Lung microvascular endothelial cell (primary cell): ENCODE measurements at regions not wholly inside any gene's neighbourhood (a gene's known extent, or its start where the extent isn't known, plus 50 kb on each side); places are given as distances from the start of the nearest gene placed in this dataset.
"Not testable (repeated sequence)": the region's sequence is repeated elsewhere in the genome, so short reads cannot be mapped to it uniquely, and the experiment has no call there.

Experiments used
- DNase-seq, 2 donors: peaks; one replicate each; pipeline versions ENCODE4 v3.0.0 to v3.0.0-alpha.2; 2010; ENCODE audit warnings: low read depth in 2 of 2

- no peak for DNase-seq
Observed at GRCh38 chr5:168092209-168093185, 198.9 kb upstream of the WWC1 start.

DNA sequence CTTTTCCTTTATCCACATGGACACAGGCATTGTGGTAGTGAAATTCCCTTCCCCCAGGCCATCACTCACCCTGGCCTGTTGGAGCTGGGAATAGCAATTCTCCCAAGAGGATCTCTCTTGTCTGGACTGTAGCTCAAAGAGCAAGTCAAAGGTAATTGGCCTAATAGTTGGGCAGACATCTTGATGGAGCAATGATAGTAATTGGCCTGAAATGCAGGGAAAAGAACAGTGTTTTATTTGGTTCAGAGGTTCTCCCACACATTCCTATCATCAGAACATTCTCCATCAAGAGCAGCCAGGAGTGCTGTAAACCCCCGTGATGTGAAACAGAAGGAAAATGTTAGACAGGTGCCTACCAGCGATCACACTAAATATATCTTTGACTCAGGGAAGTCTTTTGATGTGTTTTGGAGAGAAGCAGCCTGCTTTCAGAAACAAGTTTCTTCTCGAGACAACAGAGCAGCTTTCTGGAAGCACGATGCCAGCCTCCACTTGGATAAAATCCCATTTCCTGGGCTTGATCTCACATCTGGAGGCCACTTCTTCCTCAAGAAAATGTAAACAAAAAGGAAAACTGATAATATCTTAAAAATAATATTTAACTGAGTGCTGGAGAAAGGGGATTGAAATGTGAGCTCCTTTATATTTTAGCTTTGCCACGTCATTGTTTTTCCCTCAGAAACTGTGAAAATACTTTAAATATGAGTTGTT, 198.1 kb upstream of the WWC1 start:
- DNase-seq, result no peak

GRCh38 chr5:168096525-168096924, 194.9 kb upstream of the WWC1 start:
- DNase-seq, result no peak

DNA sequence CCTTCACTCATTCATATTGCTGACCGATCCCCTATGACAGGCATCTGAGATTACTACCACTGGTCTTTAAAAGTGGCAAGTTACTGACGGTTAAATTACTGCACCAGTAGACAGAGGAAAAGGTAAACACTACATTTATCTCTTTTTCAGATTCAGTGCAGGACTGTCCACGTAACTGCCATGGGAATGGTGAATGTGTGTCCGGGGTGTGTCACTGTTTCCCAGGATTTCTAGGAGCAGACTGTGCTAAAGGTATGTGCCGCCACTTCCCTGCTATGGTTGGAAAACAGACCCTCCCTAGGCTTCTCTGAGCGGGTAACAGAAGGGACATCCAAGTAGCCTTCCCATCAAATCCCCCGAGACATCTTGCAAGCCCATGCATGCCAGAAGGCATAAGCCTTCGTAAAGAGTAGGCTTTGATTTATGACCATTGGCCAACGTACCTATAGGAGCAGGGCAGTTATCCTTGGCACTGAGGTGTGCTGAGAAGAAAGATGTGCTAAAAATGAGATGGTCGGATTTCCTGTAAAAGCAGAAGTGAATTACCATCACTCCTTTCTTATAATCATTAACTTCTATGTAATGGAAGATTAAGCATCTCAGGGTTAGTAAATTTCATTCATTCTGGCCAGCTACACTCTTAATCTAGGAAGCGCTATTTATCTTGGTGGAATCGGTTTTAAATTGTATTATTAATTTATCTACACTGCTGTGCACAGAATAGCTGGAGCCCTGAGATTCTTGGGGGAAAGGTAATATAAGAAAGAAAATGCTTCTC, 193.4 kb upstream of the WWC1 start:
- no peak for DNase-seq

GRCh38 chr5:168101352-168101751, 190.1 kb upstream of the WWC1 start:
- no peak for DNase-seq

DNA sequence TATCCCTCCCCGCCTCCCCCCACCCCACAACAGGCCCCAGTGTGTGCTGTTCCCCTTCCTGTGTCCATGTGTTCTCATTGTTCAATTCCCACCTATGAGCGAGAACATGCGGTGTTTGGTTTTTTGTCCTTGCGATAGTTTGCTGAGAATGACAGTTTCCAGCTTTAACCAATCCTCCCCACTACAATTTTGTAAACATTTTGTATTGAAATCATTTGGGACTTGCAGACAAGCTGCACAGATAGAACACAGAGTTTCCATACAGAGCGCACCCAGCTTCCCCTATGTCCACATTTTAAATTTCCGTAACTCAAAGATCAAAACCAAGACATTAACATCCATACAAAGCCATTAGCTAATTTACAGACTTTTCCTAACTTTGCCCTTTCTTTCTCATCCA, 188.4 kb upstream of the WWC1 start:
- not testable (repeated sequence) for DNase-seq

GRCh38 chr5:168104350-168104749, 187.1 kb upstream of the WWC1 start:
- no peak for DNase-seq

GRCh38 chr5:168104811-168105481, 186.5 kb upstream of the WWC1 start:
- DNase-seq, result no peak

GRCh38 chr5:168106008-168106761, 185.3 kb upstream of the WWC1 start:
- no peak for DNase-seq

DNA sequence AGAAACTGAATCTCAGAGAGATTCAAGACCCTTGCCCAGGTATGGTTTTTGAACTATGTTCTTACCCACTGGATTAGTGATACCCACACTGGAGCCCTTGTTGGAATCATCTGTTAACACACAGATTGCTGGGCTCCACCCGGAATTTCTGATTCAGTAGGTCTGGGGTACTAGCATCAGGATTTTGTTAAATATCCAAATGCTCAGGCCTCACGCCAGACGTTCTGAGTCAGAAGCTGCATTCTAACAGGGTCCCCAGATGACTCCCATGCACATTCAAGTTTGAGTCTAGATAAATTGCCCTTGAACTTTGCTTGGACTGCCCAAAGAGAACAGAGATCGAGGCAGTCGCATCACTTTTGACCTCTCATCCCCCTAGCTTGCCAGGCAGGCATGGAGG, 182.0 kb upstream of the WWC1 start:
- no peak for DNase-seq

GRCh38 chr5:168110384-168110783, 181.1 kb upstream of the WWC1 start:
- no peak for DNase-seq

- no peak for DNase-seq
Observed at GRCh38 chr5:168110870-168111832, 180.3 kb upstream of the WWC1 start.

- peak in 1 of 2 donors; percentile 13 for DNase-seq
Observed at GRCh38 chr5:168114444-168115017, 176.9 kb upstream of the WWC1 start.

GRCh38 chr5:168117469-168117868, 174.0 kb upstream of the WWC1 start:
- DNase-seq, result no peak

DNA sequence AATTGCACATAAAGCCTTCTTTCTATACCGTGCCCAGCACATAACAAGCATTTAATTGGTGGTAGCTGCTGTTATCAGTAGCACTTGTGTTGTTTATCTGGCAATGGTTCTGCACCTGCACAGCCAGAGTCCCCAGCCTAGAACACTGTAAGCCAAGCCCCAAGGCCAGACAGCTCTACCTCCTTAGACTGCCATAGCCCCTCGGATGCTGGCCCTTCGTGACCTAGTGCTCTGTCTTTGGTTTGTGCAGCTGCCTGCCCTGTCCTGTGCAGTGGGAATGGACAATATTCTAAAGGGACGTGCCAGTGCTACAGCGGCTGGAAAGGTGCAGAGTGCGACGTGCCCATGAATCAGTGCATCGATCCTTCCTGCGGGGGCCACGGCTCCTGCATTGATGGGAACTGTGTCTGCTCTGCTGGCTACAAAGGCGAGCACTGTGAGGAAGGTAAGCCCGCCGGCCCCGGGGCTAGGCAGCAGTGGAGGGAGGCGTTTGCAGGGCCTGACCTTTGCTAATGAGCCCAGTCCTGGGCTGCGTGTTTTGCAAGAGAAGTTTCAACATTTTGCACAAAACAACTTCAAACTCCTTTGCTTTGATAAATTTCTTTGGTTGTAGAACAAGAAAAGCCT, 173.3 kb upstream of the WWC1 start:
- DNase-seq, result no peak

DNA sequence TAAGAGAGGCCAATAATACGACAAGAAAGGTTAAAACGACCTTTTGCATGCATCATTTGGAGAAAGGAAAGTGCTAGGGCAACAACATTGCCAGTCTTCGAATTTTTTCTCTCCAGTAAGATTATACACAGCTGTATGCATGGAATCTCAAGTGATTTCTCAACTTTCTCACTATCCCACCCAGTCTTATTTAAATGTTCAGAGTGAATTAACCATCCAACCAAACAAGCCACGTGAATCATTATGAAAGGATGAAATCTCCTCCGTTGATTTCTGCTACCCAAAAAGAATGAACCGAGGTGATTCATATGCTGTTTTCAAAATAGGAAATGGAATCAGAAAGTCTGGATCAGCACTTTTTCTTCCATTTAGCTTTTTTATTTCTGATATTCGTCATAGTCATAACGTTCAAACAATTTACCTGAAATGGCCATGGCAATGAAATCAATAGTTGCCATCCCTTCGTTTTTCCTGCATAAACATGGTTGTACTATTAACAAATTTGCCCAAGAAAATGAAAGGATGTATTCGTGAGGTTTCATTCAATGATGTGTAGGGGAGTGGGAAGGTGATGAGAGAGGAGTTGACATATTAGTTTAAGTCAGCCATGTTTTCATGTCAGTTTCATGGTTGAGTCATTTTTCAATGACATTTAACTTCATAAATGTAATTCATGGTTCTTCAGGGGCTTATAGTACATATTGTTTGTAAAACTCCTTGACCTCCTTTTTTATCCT, 170.9 kb upstream of the WWC1 start:
- no peak for DNase-seq

DNA sequence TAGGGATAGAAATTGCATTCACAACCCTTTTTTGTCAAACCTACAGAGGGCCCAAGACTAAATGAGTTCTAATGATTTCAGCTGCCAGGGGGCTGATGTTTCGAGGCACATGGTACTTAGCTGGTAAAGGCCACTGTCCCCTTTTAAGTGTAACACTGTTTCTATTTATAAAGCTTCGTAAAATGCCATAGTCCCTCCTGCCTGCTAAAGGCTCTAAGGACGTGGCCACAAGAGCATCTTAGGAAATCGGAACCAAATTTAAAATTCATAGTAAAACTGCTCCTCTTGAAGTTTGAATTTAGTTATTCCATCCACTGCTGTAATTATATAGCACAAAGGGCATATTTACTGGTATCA, 170.3 kb upstream of the WWC1 start:
- no peak for DNase-seq
